Right atrium auricular region (tissue), 2 donors: ENCODE measurements at regions not wholly inside any gene's neighbourhood (a gene's known extent, or its start where the extent isn't known, plus 50 kb on each side); places are given as distances from the start of the nearest gene placed in this dataset.

Experiments
- DNase-seq: peaks from one replicate; pipeline ENCODE4 v3.0.0-alpha.2; 2019; ENCODE audit warnings: low spot score
- H3K27ac ChIP-seq, 2 donors: fragments of 200-600 bp; sonication (generic); 1 replicate in 1 of 2; 2 replicates in 1 of 2; pipeline ENCODE4 v1.5.1; 2016 to 2019
- H3K27me3 ChIP-seq, 2 donors: fragments of 200-600 bp; sonication (generic); one replicate each; pipeline versions ENCODE4 v1.5.1 to v1.6.0; 2017 to 2019
- H3K36me3 ChIP-seq: fragments of 200-600 bp; sonication (generic); one replicate; pipeline ENCODE4 v1.5.1; 2016
- H3K4me1 ChIP-seq, 2 donors: fragments of 200-600 bp; sonication (generic); one replicate each; pipeline versions ENCODE4 v1.5.1 to v1.6.0; 2017 to 2019
- H3K4me3 ChIP-seq, 2 donors: fragments of 200-600 bp; sonication (generic); 1 replicate in 1 of 2; 2 replicates in 1 of 2; pipeline ENCODE4 v1.5.1; 2017 to 2019; ENCODE audit warnings: mild to moderate bottlenecking in 1 of 2, moderate library complexity in 1 of 2
- H3K9me3 ChIP-seq, 2 donors: fragments of 200-600 bp; sonication (generic); one replicate each; pipeline ENCODE4 v1.5.1; 2019
- CTCF ChIP-seq, 2 donors: fragments of 200-600 bp; sonication (generic); IDR thresholded peaks; one replicate each; pipeline ENCODE4 v1.5.1; 2019; ENCODE audit warnings: antibody characterized with exemption in 2 of 2

- Histone ChIP-seq H3K9me3 (no peaks in the 10 kb centered on the region), H3K27ac (peak overlapping the region in 1 of 2 donors; percentile 4), H3K4me3 (no peak overlapping the region), H3K36me3 (no peaks in the 10 kb centered on the region), H3K27me3 (no peaks in the 10 kb centered on the region), H3K4me1 (peaks cover 0 to 5% of the 10 kb centered on the region in 2 donors)
- no peak for TF ChIP-seq CTCF (IDR thresholded peaks at IDR 0.05)
- no peak for DNase-seq
Observed at GRCh38 chr5:79875230-79875629, 115.8 kb downstream of the MTX3 start.

- Histone ChIP-seq H3K4me1 (peaks cover 0 to 5% of the 10 kb centered on the region in 2 donors), H3K36me3 (no peaks in the 10 kb centered on the region), H3K4me3 (no peak overlapping the region), H3K27me3 (no peaks in the 10 kb centered on the region), H3K27ac (peak overlapping the region in 1 of 2 donors; percentile 5), H3K9me3 (no peaks in the 10 kb centered on the region)
- DNase-seq = no peak
- no peak for TF ChIP-seq CTCF (IDR thresholded peaks at IDR 0.05)
Observed at GRCh38 chr5:79873187-79873586, 117.9 kb downstream of the MTX3 start.

GRCh38 chr5:79872291-79872690, 118.8 kb downstream of the MTX3 start:
- no peaks in the 10 kb centered on the region for H3K9me3 ChIP-seq
- H3K36me3 ChIP-seq = no peaks in the 10 kb centered on the region
- H3K27ac ChIP-seq = no peak overlapping the region
- H3K27me3 ChIP-seq = no peaks in the 10 kb centered on the region
- DNase-seq = no peak
- H3K4me1 ChIP-seq = peaks cover 0 to 5% of the 10 kb centered on the region in 2 donors
- no peak for TF ChIP-seq CTCF (IDR thresholded peaks at IDR 0.05)
- H3K4me3 ChIP-seq = no peak overlapping the region

- no peaks in the 10 kb centered on the region for H3K36me3 ChIP-seq
- DNase-seq = no peak
- H3K4me3 ChIP-seq = no peak overlapping the region
- peaks cover 0 to 5% of the 10 kb centered on the region in 2 donors for H3K4me1 ChIP-seq
- H3K27ac ChIP-seq = no peak overlapping the region
- no peak for TF ChIP-seq CTCF (IDR thresholded peaks at IDR 0.05)
- no peaks in the 10 kb centered on the region for H3K9me3 ChIP-seq
- no peaks in the 10 kb centered on the region for H3K27me3 ChIP-seq
Observed at GRCh38 chr5:79871364-79872120, 119.5 kb downstream of the MTX3 start.

GRCh38 chr5:79868163-79868670, 122.8 kb downstream of the MTX3 start:
- no peak for TF ChIP-seq CTCF (IDR thresholded peaks at IDR 0.05)
- Histone ChIP-seq H3K36me3 (no peaks in the 10 kb centered on the region), H3K27me3 (no peaks in the 10 kb centered on the region), H3K4me3 (no peak overlapping the region), H3K9me3 (no peaks in the 10 kb centered on the region), H3K4me1 (peaks cover 0 to 5% of the 10 kb centered on the region in 2 donors), H3K27ac (no peak overlapping the region)
- DNase-seq = no peak
